Body of pancreas (tissue), 4 donors: ENCODE measurements at regions not wholly inside any gene's neighbourhood (a gene's known extent, or its start where the extent isn't known, plus 50 kb on each side); places are given as distances from the start of the nearest gene placed in this dataset.

Experiments used
- ATAC-seq: fragments of 150-250 bp; one replicate; pipeline ENCODE4 v1.9.1; 2016
- DNase-seq, 4 donors: peaks; one replicate each; pipeline ENCODE4 v3.0.0-alpha.2; 2019
- H3K27ac ChIP-seq, 4 donors: fragments of 200-600 bp; sonication (generic); 1 replicate in 3 of 4; 2 replicates in 1 of 4; pipeline versions ENCODE4 v1.5.1 to v1.6.1; 2016 to 2019; ENCODE audit warnings: mild to moderate bottlenecking in 1 of 4, mixed read lengths in 1 of 4, moderate library complexity in 1 of 4
- H3K27me3 ChIP-seq, 2 donors: fragments of 200-600 bp; sonication (generic); one replicate each; pipeline ENCODE4 v1.6.0; 2016; ENCODE audit warnings: mild to moderate bottlenecking in 1 of 2
- H3K36me3 ChIP-seq, 2 donors: fragments of 200-600 bp; sonication (generic); replicated peaks in 1 of 2; 2 replicates each; pipeline ENCODE4 v1.5.1; 2016; ENCODE audit warnings: low read depth in 2 of 2; ENCODE audit not compliant: insufficient read depth in 1 of 2
- H3K4me1 ChIP-seq: fragments of 200-600 bp; sonication (generic); one replicate; pipeline ENCODE4 v1.6.0; 2016
- H3K4me3 ChIP-seq, 2 donors: fragments of 200-600 bp; sonication (generic); 1 replicate in 1 of 2; 2 replicates in 1 of 2; pipeline ENCODE4 v1.5.1; 2016 to 2019
- H3K9me3 ChIP-seq, 3 donors: fragments of 200-600 bp; sonication (generic); 1 replicate in 2 of 3; 2 replicates in 1 of 3; pipeline ENCODE4 v1.5.1; 2016
- POLR2A ChIP-seq, 3 donors: fragments of 450-650 bp; IDR thresholded peaks; one replicate each; pipeline ENCODE4 v1.6.1; 2016; ENCODE audit warnings: antibody characterized with exemption in 3 of 3, mild to moderate bottlenecking in 2 of 3
- WGBS, 2 donors: methylation state at CpG; one replicate each; pipeline ENCODE4 v1.1.5; 2017; 5-methylcytosine and 5-hydroxymethylcytosine counted together
- intact Hi-C: fragments of 100-400 bp; cut with DNase I; formaldehyde crosslinking; loops from one replicate; pipeline ENCODE4 v1.15.1; 2023
- TF ChIP-seq, protein P1 (sequence below), 7 experiments: fragments of 450-650 bp in 4 of 7; fragments of 200-600 bp in 3 of 7; sonication (generic) in 3 of 7; IDR thresholded peaks; one replicate each; pipeline ENCODE4 v1.5.1; 2016 to 2019; ENCODE audit warnings: antibody characterized with exemption in 7 of 7

DNA sequence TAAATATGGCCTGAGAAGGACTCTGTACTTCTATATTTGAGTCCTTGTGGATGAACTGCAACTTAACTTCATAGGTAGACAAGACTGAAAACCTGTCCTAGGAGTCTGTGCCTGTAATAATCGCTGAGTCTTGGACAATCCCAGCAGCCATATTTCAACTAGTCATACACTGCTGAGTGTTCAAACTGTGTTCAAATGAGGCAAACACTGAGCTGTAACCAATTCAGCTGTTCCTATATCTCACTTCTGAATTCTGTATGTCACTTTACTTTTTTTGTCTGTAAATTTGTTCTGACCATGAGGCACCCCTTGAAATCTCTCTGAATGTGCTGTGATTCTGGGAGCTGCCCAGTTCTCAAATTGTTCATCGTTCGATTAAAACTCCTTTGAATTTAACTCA, 72.4 kb downstream of the FOXF2 start:
- DNase-seq (no peak), ATAC-seq (no peak)
- Histone ChIP-seq H3K4me3 (no peak overlapping the region), H3K4me1 (no peaks in the 10 kb centered on the region), H3K36me3 (no peaks in the 10 kb centered on the region), H3K27ac (no peak overlapping the region), H3K9me3 (no peaks in the 10 kb centered on the region), H3K27me3 (no peaks in the 10 kb centered on the region)
- TF ChIP-seq POLR2A (IDR thresholded peaks at IDR 0.05), result no peak
- TF ChIP-seq, protein P1, sequence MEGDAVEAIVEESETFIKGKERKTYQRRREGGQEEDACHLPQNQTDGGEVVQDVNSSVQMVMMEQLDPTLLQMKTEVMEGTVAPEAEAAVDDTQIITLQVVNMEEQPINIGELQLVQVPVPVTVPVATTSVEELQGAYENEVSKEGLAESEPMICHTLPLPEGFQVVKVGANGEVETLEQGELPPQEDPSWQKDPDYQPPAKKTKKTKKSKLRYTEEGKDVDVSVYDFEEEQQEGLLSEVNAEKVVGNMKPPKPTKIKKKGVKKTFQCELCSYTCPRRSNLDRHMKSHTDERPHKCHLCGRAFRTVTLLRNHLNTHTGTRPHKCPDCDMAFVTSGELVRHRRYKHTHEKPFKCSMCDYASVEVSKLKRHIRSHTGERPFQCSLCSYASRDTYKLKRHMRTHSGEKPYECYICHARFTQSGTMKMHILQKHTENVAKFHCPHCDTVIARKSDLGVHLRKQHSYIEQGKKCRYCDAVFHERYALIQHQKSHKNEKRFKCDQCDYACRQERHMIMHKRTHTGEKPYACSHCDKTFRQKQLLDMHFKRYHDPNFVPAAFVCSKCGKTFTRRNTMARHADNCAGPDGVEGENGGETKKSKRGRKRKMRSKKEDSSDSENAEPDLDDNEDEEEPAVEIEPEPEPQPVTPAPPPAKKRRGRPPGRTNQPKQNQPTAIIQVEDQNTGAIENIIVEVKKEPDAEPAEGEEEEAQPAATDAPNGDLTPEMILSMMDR (IDR thresholded peaks at IDR 0.05), result no peak
- WGBS, 2 donors, result 89 to 92% methylated on average over 3 of the region's 3 CpGs
- intact Hi-C loops, result no loop called here

DNA sequence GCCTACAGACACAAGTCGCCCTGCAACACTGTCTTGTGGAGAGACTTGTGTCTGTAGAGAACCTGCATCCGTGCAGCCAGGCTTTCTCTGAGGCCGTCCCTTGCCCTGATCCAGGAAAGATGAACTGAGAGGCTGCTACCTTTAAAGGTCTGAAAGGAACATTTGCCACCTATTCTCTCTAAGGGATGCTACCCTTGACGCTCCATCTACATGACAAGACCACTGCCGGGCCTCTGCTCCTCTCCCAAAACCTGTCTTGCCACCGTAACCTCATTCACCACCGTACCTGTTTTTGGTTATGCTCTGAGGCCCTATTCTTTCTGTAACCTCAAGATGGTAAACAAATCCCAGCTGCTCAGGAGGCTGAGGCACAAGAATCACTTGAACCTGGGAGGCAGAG, 73.9 kb downstream of the FOXF2 start:
- H3K27ac ChIP-seq, result no peak overlapping the region
- no peaks in the 10 kb centered on the region for H3K27me3 ChIP-seq
- intact Hi-C loops, result no loop called here
- no peaks in the 10 kb centered on the region for H3K36me3 ChIP-seq
- DNase-seq (no peak), ATAC-seq (no peak)
- WGBS, 2 donors, result 63 to 76% methylated on average over 4 to 7 of the region's 7 CpGs
- no peaks in the 10 kb centered on the region for H3K4me1 ChIP-seq
- H3K4me3 ChIP-seq, result no peak overlapping the region
- no peaks in the 10 kb centered on the region for H3K9me3 ChIP-seq
- no peak for TF ChIP-seq POLR2A (IDR thresholded peaks at IDR 0.05)
- TF ChIP-seq, protein P1 (IDR thresholded peaks at IDR 0.05), result no peak

DNA sequence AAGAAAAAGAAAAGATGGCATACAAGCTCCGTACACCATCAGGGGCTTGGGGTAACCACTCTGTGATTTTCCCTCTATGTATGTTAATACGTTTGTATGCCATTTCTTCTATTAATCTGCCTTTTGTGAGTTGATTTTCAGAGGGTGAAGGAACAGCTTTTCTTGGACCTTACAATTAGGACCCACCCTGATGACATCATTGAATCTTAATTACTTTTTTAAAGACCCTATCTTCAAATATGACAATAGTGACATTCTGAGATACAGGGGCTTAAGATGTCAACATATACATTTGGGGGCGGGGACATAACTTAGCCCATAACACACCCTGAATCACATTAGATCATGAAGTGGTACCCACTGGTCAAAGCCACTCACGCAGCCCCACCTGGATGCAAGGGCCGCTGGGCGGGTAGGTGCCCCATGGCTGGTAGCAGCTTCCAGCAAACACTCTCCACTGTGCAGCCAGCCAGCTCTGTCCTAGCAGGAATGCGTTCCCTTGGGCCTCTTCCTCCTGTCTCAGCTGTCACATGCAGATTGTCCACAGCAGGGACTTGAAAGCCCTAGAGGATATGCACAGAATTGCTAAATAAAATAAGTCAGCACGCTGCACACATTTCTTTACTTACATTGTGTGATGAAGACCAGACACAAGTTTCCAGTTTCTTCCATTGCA, 74.5 kb downstream of the FOXF2 start:
- no peak overlapping the region for H3K27ac ChIP-seq
- H3K4me1 ChIP-seq, result no peaks in the 10 kb centered on the region
- H3K27me3 ChIP-seq, result no peaks in the 10 kb centered on the region
- intact Hi-C loops, result no loop called here
- H3K36me3 ChIP-seq, result no peaks in the 10 kb centered on the region
- no peak for ATAC-seq
- DNase-seq, result no peak
- 65 to 81% methylated on average over 5 to 8 of the region's 8 CpGs for WGBS, 2 donors
- no peak overlapping the region for H3K4me3 ChIP-seq
- H3K9me3 ChIP-seq, result no peaks in the 10 kb centered on the region
- TF ChIP-seq, protein P1 (IDR thresholded peaks at IDR 0.05), result no peak
- no peak for TF ChIP-seq POLR2A (IDR thresholded peaks at IDR 0.05)

DNA sequence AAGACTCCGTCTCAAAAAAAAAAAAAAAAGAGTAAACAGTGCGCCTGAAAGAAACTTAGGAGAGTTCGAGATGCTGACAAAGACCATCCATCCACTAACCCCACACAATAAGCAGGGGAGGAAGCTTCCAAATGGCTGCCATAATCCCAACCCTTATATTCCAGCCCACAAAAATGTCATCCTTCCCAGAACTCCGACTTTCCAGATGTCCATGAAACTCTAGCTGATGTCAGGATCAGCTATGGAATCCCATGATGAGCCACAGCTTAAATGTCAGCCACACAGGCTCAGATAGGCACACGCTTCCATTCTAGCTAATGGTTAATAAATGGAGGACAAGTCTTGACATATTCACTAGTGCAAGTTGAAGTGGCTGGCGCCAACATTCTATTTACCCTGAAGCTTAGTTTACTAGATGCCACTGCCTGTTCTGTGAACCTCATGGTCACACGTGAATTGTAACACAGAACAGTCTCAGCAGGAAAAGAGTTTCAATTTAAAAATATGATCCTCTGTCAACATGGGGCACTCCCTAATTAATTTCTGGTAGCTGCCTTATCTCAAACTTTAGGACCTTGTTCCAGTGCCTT, 75.5 kb downstream of the FOXF2 start:
- WGBS, 2 donors, result 66 to 72% methylated on average over 7 of the region's 7 CpGs
- TF ChIP-seq, protein P1 (IDR thresholded peaks at IDR 0.05), result no peak
- TF ChIP-seq POLR2A (IDR thresholded peaks at IDR 0.05), result no peak
- no peaks in the 10 kb centered on the region for H3K27me3 ChIP-seq
- no peaks in the 10 kb centered on the region for H3K4me1 ChIP-seq
- H3K27ac ChIP-seq, result no peak overlapping the region
- H3K9me3 ChIP-seq, result no peaks in the 10 kb centered on the region
- no peaks in the 10 kb centered on the region for H3K36me3 ChIP-seq
- intact Hi-C loops, result no loop called here
- ATAC-seq, result no peak
- DNase-seq, result no peak
- no peak overlapping the region for H3K4me3 ChIP-seq

DNA sequence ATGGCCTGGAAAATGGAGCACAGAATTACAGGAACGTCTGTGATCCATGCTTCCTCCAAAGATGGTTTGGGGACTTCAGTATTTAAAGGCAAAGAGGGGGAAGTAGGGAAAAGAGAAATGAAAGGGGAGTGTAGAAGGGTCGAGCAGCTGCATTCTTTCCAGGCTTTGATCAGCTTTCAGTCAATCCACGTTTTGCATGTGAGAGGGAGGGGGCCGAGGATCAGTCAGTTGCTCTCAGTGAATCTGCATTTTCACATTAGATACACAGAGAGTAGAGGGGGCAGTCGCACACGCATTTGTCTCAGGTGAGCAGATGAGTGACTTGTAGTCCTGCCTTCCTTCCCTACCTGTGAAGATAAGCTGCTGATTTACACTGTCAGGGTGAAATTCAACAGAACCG, 78.8 kb downstream of the FOXF2 start:
- Histone ChIP-seq H3K4me1 (no peaks in the 10 kb centered on the region), H3K4me3 (no peak overlapping the region), H3K27ac (no peak overlapping the region), H3K27me3 (no peaks in the 10 kb centered on the region), H3K9me3 (no peaks in the 10 kb centered on the region), H3K36me3 (no peaks in the 10 kb centered on the region)
- intact Hi-C loops, result no loop called here
- DNase-seq (no peak), ATAC-seq (no peak)
- TF ChIP-seq, protein P1 (IDR thresholded peaks at IDR 0.05), result no peak
- TF ChIP-seq POLR2A (IDR thresholded peaks at IDR 0.05), result no peak
- WGBS, 2 donors, result 28 to 33% methylated on average over 6 to 7 of the region's 7 CpGs
